ENCODE measurements at regions not wholly inside any gene's neighbourhood (a gene's known extent, or its start where the extent isn't known, plus 50 kb on each side); places are given as distances from the start of the nearest gene placed in this dataset.

GRCh38 chr20:22825076-22825475 lies 210.0 kb upstream of the SSTR4 start:
- Histone ChIP-seq H3K23ac (ENCODE audit: low read length) (no peak overlapping the region), H3K18ac (ENCODE audit: low read length) (no peak overlapping the region), H4K12ac (ENCODE audit: low read depth, low read length) (no peak overlapping the region), H3K14ac (ENCODE audit: low read length) (no peak overlapping the region), H3K9me3 (ENCODE audit: insufficient read depth, low read depth, low read length) (peaks cover 3% of the 10 kb centered on the region), H3K79me2 (ENCODE audit: control insufficient read depth, insufficient read depth, low read length, poor library complexity) (no peaks in the 10 kb centered on the region), H2BK120ac (ENCODE audit: insufficient read depth, low read length, poor library complexity) (no peak overlapping the region), H3K4me1 (ENCODE audit: control insufficient read depth in 1 of 2, insufficient read depth in 2 of 2, low read length in 2 of 2) (peaks cover 7 to 20% of the 10 kb centered on the region in 2 experiments), H3K4me2 (ENCODE audit: low read length) (no peak overlapping the region), H3K9ac (ENCODE audit: low read length) (no peak overlapping the region), H2BK5ac (ENCODE audit: low read depth, low read length, poor library complexity) (no peak overlapping the region), H2AK5ac (ENCODE audit: low read length) (no peak overlapping the region), H2AFZ (ENCODE audit: insufficient read depth, low read length, poor library complexity) (no peak overlapping the region), H3K27me3 (ENCODE audit: insufficient read depth, low read length) (no peaks in the 10 kb centered on the region), H4K91ac (ENCODE audit: low read depth, low read length) (no peak overlapping the region), H2BK12ac (ENCODE audit: low read length) (no peak overlapping the region), H3K79me1 (ENCODE audit: low read length) (peaks cover 2% of the 10 kb centered on the region), H3K36me3 (ENCODE audit: control insufficient read depth in 1 of 2, insufficient read depth in 2 of 2, low read length in 2 of 2) (no peaks in the 10 kb centered on the region), H3K4me3 (ENCODE audit: low read depth, low read length) (peak overlapping the region; percentile 46), H3K4ac (ENCODE audit: low read depth, low read length) (no peak overlapping the region), H4K8ac (ENCODE audit: low read depth, low read length) (no peak overlapping the region), H3K27ac (ENCODE audit: low read depth, low read length) (no peak overlapping the region)
- WGBS (ENCODE audit: extremely low coverage, insufficient coverage, insufficient read length): no CpG with 5 or more reads among the region's 3 CpGs
- peak; percentile 47 to 70 for DNase-seq

GRCh38 chr20:22825546-22825945 lies 209.6 kb upstream of the SSTR4 start:
- Histone ChIP-seq H3K4ac (ENCODE audit: low read depth, low read length) (no peak overlapping the region), H3K4me2 (ENCODE audit: low read length) (no peak overlapping the region), H3K79me2 (ENCODE audit: control insufficient read depth, insufficient read depth, low read length, poor library complexity) (no peaks in the 10 kb centered on the region), H4K8ac (ENCODE audit: low read depth, low read length) (no peak overlapping the region), H3K79me1 (ENCODE audit: low read length) (peaks cover 2% of the 10 kb centered on the region), H2AFZ (ENCODE audit: insufficient read depth, low read length, poor library complexity) (no peak overlapping the region), H3K4me3 (ENCODE audit: low read depth, low read length) (no peak overlapping the region), H3K23ac (ENCODE audit: low read length) (no peak overlapping the region), H2BK120ac (ENCODE audit: insufficient read depth, low read length, poor library complexity) (no peak overlapping the region), H3K9me3 (ENCODE audit: insufficient read depth, low read depth, low read length) (peaks cover 3% of the 10 kb centered on the region), H3K36me3 (ENCODE audit: control insufficient read depth in 1 of 2, insufficient read depth in 2 of 2, low read length in 2 of 2) (no peaks in the 10 kb centered on the region), H4K12ac (ENCODE audit: low read depth, low read length) (no peak overlapping the region), H3K14ac (ENCODE audit: low read length) (no peak overlapping the region), H3K27ac (ENCODE audit: low read depth, low read length) (no peak overlapping the region), H2AK5ac (ENCODE audit: low read length) (no peak overlapping the region), H2BK5ac (ENCODE audit: low read depth, low read length, poor library complexity) (no peak overlapping the region), H3K4me1 (ENCODE audit: control insufficient read depth in 1 of 2, insufficient read depth in 2 of 2, low read length in 2 of 2) (peaks cover 7 to 20% of the 10 kb centered on the region in 2 experiments), H2BK12ac (ENCODE audit: low read length) (no peak overlapping the region), H3K27me3 (ENCODE audit: insufficient read depth, low read length) (no peaks in the 10 kb centered on the region), H3K18ac (ENCODE audit: low read length) (no peak overlapping the region), H3K9ac (ENCODE audit: low read length) (no peak overlapping the region), H4K91ac (ENCODE audit: low read depth, low read length) (no peak overlapping the region)
- no CpG with 5 or more reads among the region's 4 CpGs for WGBS (ENCODE audit: extremely low coverage, insufficient coverage, insufficient read length)
- DNase-seq: peak in 1 of 2 donors; percentile 45

GRCh38 chr20:22826306-22827230 lies 208.5 kb upstream of the SSTR4 start:
- no peak overlapping the region for H2BK5ac ChIP-seq (ENCODE audit: low read depth, low read length, poor library complexity)
- no peak overlapping the region for H2BK120ac ChIP-seq (ENCODE audit: insufficient read depth, low read length, poor library complexity)
- peaks cover 2% of the 10 kb centered on the region for H3K79me1 ChIP-seq (ENCODE audit: low read length)
- H4K8ac ChIP-seq (ENCODE audit: low read depth, low read length): no peak overlapping the region
- no peak overlapping the region for H3K23ac ChIP-seq (ENCODE audit: low read length)
- no peaks in the 10 kb centered on the region for H3K36me3 ChIP-seq (ENCODE audit: control insufficient read depth in 1 of 2, insufficient read depth in 2 of 2, low read length in 2 of 2)
- no peak overlapping the region for H2AK5ac ChIP-seq (ENCODE audit: low read length)
- peaks cover 2 to 14% of the 10 kb centered on the region in 2 experiments for H3K4me1 ChIP-seq (ENCODE audit: control insufficient read depth in 1 of 2, insufficient read depth in 2 of 2, low read length in 2 of 2)
- no peaks in the 10 kb centered on the region for H3K79me2 ChIP-seq (ENCODE audit: control insufficient read depth, insufficient read depth, low read length, poor library complexity)
- H3K27ac ChIP-seq (ENCODE audit: low read depth, low read length): no peak overlapping the region
- no peak overlapping the region for H3K4me3 ChIP-seq (ENCODE audit: low read depth, low read length)
- no peak for DNase-seq
- no peak overlapping the region for H4K12ac ChIP-seq (ENCODE audit: low read depth, low read length)
- H4K91ac ChIP-seq (ENCODE audit: low read depth, low read length): no peak overlapping the region
- no peak overlapping the region for H2BK12ac ChIP-seq (ENCODE audit: low read length)
- H3K14ac ChIP-seq (ENCODE audit: low read length): no peak overlapping the region
- H3K9me3 ChIP-seq (ENCODE audit: insufficient read depth, low read depth, low read length): peaks cover 3% of the 10 kb centered on the region
- no peak overlapping the region for H3K18ac ChIP-seq (ENCODE audit: low read length)
- WGBS (ENCODE audit: extremely low coverage, insufficient coverage, insufficient read length): no CpG with 5 or more reads among the region's 8 CpGs
- H2AFZ ChIP-seq (ENCODE audit: insufficient read depth, low read length, poor library complexity): no peak overlapping the region
- H3K27me3 ChIP-seq (ENCODE audit: insufficient read depth, low read length): no peaks in the 10 kb centered on the region
- H3K4ac ChIP-seq (ENCODE audit: low read depth, low read length): no peak overlapping the region
- H3K9ac ChIP-seq (ENCODE audit: low read length): peak overlapping the region; percentile 22
- no peak overlapping the region for H3K4me2 ChIP-seq (ENCODE audit: low read length)

- Histone ChIP-seq H3K79me1 (ENCODE audit: low read length) (no peaks in the 10 kb centered on the region), H3K14ac (ENCODE audit: low read length) (no peak overlapping the region), H4K8ac (ENCODE audit: low read depth, low read length) (no peak overlapping the region), H3K4me3 (ENCODE audit: low read depth, low read length) (no peak overlapping the region), H3K4me1 (ENCODE audit: control insufficient read depth in 1 of 2, insufficient read depth in 2 of 2, low read length in 2 of 2) (peaks cover 0 to 8% of the 10 kb centered on the region in 2 experiments), H3K4me2 (ENCODE audit: low read length) (no peak overlapping the region), H3K18ac (ENCODE audit: low read length) (no peak overlapping the region), H3K9me3 (ENCODE audit: insufficient read depth, low read depth, low read length) (no peaks in the 10 kb centered on the region), H3K27ac (ENCODE audit: low read depth, low read length) (no peak overlapping the region), H2BK120ac (ENCODE audit: insufficient read depth, low read length, poor library complexity) (no peak overlapping the region), H3K23ac (ENCODE audit: low read length) (no peak overlapping the region), H4K12ac (ENCODE audit: low read depth, low read length) (no peak overlapping the region), H2AK5ac (ENCODE audit: low read length) (no peak overlapping the region), H2BK12ac (ENCODE audit: low read length) (no peak overlapping the region), H2BK5ac (ENCODE audit: low read depth, low read length, poor library complexity) (no peak overlapping the region), H3K4ac (ENCODE audit: low read depth, low read length) (no peak overlapping the region), H3K27me3 (ENCODE audit: insufficient read depth, low read length) (no peaks in the 10 kb centered on the region), H4K91ac (ENCODE audit: low read depth, low read length) (no peak overlapping the region), H3K9ac (ENCODE audit: low read length) (no peak overlapping the region), H3K79me2 (ENCODE audit: control insufficient read depth, insufficient read depth, low read length, poor library complexity) (no peaks in the 10 kb centered on the region), H2AFZ (ENCODE audit: insufficient read depth, low read length, poor library complexity) (no peak overlapping the region), H3K36me3 (ENCODE audit: control insufficient read depth in 1 of 2, insufficient read depth in 2 of 2, low read length in 2 of 2) (no peaks in the 10 kb centered on the region)
- DNase-seq: peak; percentile 90 to 94
- no CpG with 5 or more reads among the region's 3 CpGs for WGBS (ENCODE audit: extremely low coverage, insufficient coverage, insufficient read length)
Observed at GRCh38 chr20:22827916-22828315, 207.2 kb upstream of the SSTR4 start.
